Epithelial cell of esophagus (primary cell): ENCODE measurements at regions not wholly inside any gene's neighbourhood (a gene's known extent, or its start where the extent isn't known, plus 50 kb on each side); places are given as distances from the start of the nearest gene placed in this dataset.

Experiments
- DNase-seq: peaks from one replicate; pipeline ENCODE4 v3.0.0; 2010; ENCODE audit warnings: low read depth
- H3K4me3 ChIP-seq: 2 replicates; pipeline ENCODE4 v1.5.1; 2011; ENCODE audit warnings: mild to moderate bottlenecking, low read length, control low read depth
- TF ChIP-seq, protein P1 (sequence below): IDR thresholded peaks from 2 replicates; pipeline ENCODE4 v1.5.1; 2011; ENCODE audit warnings: low read depth, mild to moderate bottlenecking, low read length, control low read depth, inconsistent platforms; ENCODE audit not compliant: insufficient read depth; ENCODE audit errors: missing control alignments

DNA sequence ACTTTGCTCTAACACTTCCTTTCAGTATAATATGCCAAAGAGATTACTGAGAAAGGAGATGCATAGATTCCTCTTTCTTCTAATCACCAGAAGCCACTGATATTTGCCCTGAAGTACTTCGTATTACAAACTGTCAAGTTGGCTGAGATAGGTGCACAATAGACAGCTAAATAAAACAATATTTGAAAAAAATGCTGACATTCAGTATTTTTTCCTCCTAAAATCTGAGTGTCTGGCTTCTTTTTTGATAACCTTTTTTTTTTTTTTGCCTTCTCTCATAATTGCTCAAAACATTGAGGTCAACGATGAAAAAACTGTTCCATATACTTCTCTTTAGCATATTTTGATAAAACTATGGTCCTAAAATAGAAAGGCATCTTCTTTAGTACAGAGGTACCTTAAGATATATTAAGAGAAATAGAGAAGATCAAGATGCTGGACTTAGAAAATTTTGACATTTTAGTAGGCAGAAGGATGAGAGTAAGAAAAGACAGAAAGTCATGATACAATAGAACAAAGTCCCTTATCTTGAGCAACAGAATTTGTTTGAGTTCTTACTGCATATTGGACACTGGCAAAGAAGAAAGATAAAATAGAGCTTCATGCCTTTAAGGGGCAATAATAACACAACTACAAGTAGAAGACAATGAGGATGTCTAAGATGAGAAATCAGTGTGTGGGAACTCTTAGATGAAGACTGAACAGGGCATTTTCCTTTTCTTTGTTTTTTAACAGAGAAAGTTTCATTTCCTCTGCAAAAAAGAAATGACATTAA is 220.7 kb downstream of the PTH2R start:
- DNase-seq, result no peak
- H3K4me3 ChIP-seq, result no peak overlapping the region
- TF ChIP-seq, protein P1, sequence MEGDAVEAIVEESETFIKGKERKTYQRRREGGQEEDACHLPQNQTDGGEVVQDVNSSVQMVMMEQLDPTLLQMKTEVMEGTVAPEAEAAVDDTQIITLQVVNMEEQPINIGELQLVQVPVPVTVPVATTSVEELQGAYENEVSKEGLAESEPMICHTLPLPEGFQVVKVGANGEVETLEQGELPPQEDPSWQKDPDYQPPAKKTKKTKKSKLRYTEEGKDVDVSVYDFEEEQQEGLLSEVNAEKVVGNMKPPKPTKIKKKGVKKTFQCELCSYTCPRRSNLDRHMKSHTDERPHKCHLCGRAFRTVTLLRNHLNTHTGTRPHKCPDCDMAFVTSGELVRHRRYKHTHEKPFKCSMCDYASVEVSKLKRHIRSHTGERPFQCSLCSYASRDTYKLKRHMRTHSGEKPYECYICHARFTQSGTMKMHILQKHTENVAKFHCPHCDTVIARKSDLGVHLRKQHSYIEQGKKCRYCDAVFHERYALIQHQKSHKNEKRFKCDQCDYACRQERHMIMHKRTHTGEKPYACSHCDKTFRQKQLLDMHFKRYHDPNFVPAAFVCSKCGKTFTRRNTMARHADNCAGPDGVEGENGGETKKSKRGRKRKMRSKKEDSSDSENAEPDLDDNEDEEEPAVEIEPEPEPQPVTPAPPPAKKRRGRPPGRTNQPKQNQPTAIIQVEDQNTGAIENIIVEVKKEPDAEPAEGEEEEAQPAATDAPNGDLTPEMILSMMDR, result no peak

DNA sequence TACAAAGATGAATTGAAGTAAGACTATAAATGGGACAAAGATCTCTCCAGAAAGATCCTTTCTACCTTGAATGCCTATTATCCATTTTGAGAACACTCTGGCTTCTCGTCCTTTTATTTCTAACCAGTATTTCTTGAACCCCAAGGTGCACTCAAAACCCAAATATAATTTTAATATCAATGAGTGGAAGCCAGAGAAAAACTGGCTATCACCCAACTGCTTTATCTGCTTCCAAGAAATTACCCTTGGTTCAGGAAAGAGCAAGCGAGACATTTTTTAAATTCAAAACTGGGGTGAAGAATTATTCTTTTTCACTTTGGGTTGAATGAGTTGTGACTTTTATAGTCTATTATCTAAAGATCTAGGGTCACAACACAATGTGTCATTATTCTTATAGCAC is 221.3 kb downstream of the PTH2R start:
- DNase-seq, result no peak
- no peak overlapping the region for H3K4me3 ChIP-seq
- TF ChIP-seq, protein P1, result no peak

DNA sequence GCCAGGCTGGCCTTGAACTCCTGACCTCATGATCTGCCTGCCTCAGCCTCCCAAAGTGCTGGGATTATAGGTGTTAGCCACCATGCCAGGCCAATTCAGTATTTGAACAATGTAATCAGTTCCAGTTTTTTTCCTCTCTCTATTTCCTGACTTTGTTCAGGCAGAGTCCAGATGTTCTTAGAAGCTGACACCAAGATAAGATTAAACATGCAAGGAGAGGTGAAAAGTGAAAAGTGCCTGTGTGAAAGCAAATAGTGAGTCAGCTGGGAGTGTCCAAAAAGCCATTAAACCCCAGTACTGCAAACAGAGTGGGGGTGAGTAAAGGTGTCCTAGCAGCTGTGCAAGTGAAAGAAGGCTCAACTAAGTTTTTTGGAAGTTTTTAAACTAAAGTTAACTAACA is 231.5 kb downstream of the PTH2R start:
- DNase-seq, result peak; percentile 80
- TF ChIP-seq, protein P1, result no peak

DNA sequence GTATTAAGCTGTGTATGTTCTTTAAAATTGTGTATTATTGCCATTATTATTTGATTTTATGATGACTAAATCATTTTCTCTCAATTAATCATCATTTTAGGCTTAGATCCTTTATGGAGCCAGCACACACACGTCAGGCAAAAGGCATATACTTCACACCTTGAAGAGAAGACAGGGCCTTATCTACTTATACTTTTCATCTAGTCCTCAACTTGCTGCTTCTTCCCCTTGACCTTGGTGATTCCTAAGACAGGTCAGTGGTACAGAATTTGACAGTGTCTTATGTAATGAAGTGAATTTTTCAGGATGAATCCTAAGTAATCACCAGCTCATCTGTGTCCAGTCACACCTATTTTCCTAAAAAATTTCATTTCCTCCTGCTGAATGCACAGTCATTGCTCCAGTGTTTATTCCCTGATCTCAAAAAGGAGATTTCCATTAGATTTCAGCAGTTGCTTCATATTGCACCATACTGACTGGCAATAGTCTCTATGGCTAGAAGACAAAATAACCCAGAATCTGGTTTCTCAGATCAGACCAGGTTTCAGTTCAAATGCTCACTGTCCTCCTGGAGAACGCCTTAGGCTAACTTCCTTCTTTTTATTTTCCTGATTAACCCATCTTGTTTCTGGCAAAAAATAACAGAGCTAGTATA is 235.7 kb downstream of the PTH2R start:
- TF ChIP-seq, protein P1, result no peak
- DNase-seq, result peak; percentile 4
- no peak overlapping the region for H3K4me3 ChIP-seq

More for the DNA sequence above, 231.5 kb downstream of the PTH2R start:
- no peak overlapping the region for H3K4me3 ChIP-seq

DNA sequence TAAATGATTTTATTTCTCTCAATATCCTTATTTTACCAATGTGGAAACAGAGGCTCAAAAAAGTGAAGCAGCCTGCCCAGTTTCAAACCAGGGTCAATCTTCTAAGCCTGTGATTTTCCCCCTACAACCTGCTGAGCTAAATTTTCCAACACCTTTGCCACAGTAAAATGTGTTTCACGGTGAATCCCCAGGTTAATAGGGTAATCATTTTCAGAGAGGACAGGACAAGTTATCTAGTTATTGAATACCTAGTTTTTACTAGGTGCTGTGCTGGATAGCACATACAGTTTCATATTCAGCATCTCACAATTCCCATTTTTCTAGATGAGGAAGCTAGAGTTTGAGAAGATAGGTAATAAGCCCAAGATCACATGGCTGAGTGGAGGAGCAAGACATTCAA is 236.6 kb downstream of the PTH2R start:
- DNase-seq, result no peak
- TF ChIP-seq, protein P1, result no peak

DNA sequence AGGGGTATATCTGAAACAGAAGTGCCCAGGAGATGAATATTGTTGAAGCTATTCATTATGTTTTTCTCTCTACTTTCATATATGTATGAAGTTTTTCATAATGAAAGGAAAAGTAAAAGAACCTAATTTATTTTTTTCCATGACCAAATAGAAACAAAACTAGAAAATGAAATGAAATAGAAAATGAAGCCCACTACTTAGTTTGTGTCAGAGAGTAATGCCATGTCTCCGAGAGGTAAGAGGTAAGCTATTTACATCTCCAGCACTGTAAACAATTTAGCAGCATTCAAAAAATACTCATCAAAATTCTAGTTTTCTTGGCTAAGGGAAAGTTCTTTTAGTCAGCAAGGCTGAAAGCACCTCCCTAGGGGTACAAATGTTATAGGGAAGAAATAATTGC is 238.6 kb downstream of the PTH2R start:
- H3K4me3 ChIP-seq, result no peak overlapping the region
- DNase-seq, result no peak
- TF ChIP-seq, protein P1, result no peak

More for the DNA sequence above, 236.6 kb downstream of the PTH2R start:
- H3K4me3 ChIP-seq, result no peak overlapping the region
